ENCODE measurements at regions not wholly inside any gene's neighbourhood (a gene's known extent, or its start where the extent isn't known, plus 50 kb on each side); places are given as distances from the start of the nearest gene placed in this dataset.

GRCh38 chr14:40248671-40249070 is 816.4 kb upstream of the FBXO33 start:
- H3K4me1 ChIP-seq, result no peaks in the 10 kb centered on the region
- no peak for DNase-seq
- WGBS, 2 donors, result 19 to 48% methylated on average over 1 of the region's 1 CpG
- intact Hi-C loops (cut with DNase I), result no loop called here
- peaks cover 0 to 5% (median 0%) of the 10 kb centered on the region in 3 donors for H3K9me3 ChIP-seq
- no peak overlapping the region for H3K4me3 ChIP-seq
- TF ChIP-seq CTCF (IDR thresholded peaks at IDR 0.05) (no peak), POLR2A (IDR thresholded peaks at IDR 0.05) (no peak)
- no peaks in the 10 kb centered on the region for H3K36me3 ChIP-seq
- H3K27ac ChIP-seq, result no peak overlapping the region
- H3K27me3 ChIP-seq, result no peaks in the 10 kb centered on the region

GRCh38 chr14:40240245-40240859 is 808.1 kb upstream of the FBXO33 start:
- H3K27me3 ChIP-seq, result no peaks in the 10 kb centered on the region
- H3K4me1 ChIP-seq, result no peaks in the 10 kb centered on the region
- H3K27ac ChIP-seq, result no peak overlapping the region
- H3K36me3 ChIP-seq, result no peaks in the 10 kb centered on the region
- no peak for DNase-seq
- peaks cover 0 to 10% (median 0%) of the 10 kb centered on the region in 3 donors for H3K9me3 ChIP-seq
- H3K4me3 ChIP-seq, result no peak overlapping the region
- TF ChIP-seq CTCF (IDR thresholded peaks at IDR 0.05) (no peak), POLR2A (IDR thresholded peaks at IDR 0.05) (no peak)
- intact Hi-C loops (cut with DNase I), result no loop called here
- 85 to 89% methylated on average over 3 of the region's 3 CpGs for WGBS, 2 donors

- no peaks in the 10 kb centered on the region for H3K27me3 ChIP-seq
- 64 to 66% methylated on average over 2 of the region's 2 CpGs for WGBS, 2 donors
- TF ChIP-seq POLR2A (IDR thresholded peaks at IDR 0.05), result no peak
- TF ChIP-seq CTCF (IDR thresholded peaks at IDR 0.05), result no peak
- DNase-seq, result no peak
- no peaks in the 10 kb centered on the region for H3K36me3 ChIP-seq
- H3K9me3 ChIP-seq, result peaks cover 0 to 6% (median 0%) of the 10 kb centered on the region in 3 donors
- H3K27ac ChIP-seq, result no peak overlapping the region
- H3K4me3 ChIP-seq, result no peak overlapping the region
- H3K4me1 ChIP-seq, result no peaks in the 10 kb centered on the region
- intact Hi-C loops (cut with DNase I), result no loop called here
Measured at GRCh38 chr14:40232302-40232701, 800.1 kb upstream of the FBXO33 start.

- H3K27me3 ChIP-seq, result no peaks in the 10 kb centered on the region
- 35 to 75% methylated on average over 1 of the region's 1 CpG for WGBS, 2 donors
- TF ChIP-seq CTCF (IDR thresholded peaks at IDR 0.05) (no peak), POLR2A (IDR thresholded peaks at IDR 0.05) (no peak)
- intact Hi-C loops (cut with DNase I), result no loop called here
- no peak overlapping the region for H3K4me3 ChIP-seq
- no peaks in the 10 kb centered on the region for H3K4me1 ChIP-seq
- H3K9me3 ChIP-seq, result no peaks in the 10 kb centered on the region
- H3K27ac ChIP-seq, result no peak overlapping the region
- no peak for DNase-seq
- no peaks in the 10 kb centered on the region for H3K36me3 ChIP-seq
Measured at GRCh38 chr14:40229676-40230075, 797.4 kb upstream of the FBXO33 start.

GRCh38 chr14:40222996-40223395 is 790.8 kb upstream of the FBXO33 start:
- Histone ChIP-seq H3K9me3 (peaks cover 0 to 2% (median 0%) of the 10 kb centered on the region in 3 donors), H3K27ac (no peak overlapping the region), H3K4me3 (no peak overlapping the region), H3K27me3 (no peaks in the 10 kb centered on the region), H3K4me1 (no peaks in the 10 kb centered on the region), H3K36me3 (no peaks in the 10 kb centered on the region)
- no peak for DNase-seq
- 74 to 80% methylated on average over 4 of the region's 4 CpGs for WGBS, 2 donors
- TF ChIP-seq POLR2A (IDR thresholded peaks at IDR 0.05), result no peak
- no peak for TF ChIP-seq CTCF (IDR thresholded peaks at IDR 0.05)
- intact Hi-C loops (cut with DNase I), result no loop called here
